Osteoblast (primary cell): ENCODE measurements at regions not wholly inside any gene's neighbourhood (a gene's known extent, or its start where the extent isn't known, plus 50 kb on each side); places are given as distances from the start of the nearest gene placed in this dataset.

Experiments
- DNase-seq: peaks from one replicate; pipeline ENCODE4 v3.0.0; 2011; ENCODE audit warnings: low spot score, mixed read lengths; ENCODE audit not compliant: insufficient read length; ENCODE audit errors: missing footprints
- H2AFZ ChIP-seq: 2 replicates; pipeline ENCODE4 v1.6.0; 2011; ENCODE audit warnings: mild to moderate bottlenecking, low read length
- H3K27ac ChIP-seq: 2 replicates; pipeline ENCODE4 v1.5.1; 2011; ENCODE audit warnings: mild to moderate bottlenecking, low read depth, low read length, moderate library complexity
- H3K27me3 ChIP-seq: 2 replicates; pipeline ENCODE4 v1.6.0; 2012; ENCODE audit warnings: mild to moderate bottlenecking, control low read depth, inconsistent platforms, low read length, moderate library complexity; ENCODE audit not compliant: insufficient read depth
- H3K36me3 ChIP-seq: 2 replicates; pipeline ENCODE4 v1.5.1; 2011; ENCODE audit warnings: mild to moderate bottlenecking, low read length, control low read depth, moderate library complexity; ENCODE audit not compliant: insufficient read depth
- H3K4me1 ChIP-seq: 2 replicates; pipeline ENCODE4 v1.5.1; 2011; ENCODE audit warnings: mild to moderate bottlenecking, low read length, control low read depth, moderate library complexity; ENCODE audit not compliant: insufficient read depth
- H3K4me2 ChIP-seq: 2 replicates; pipeline ENCODE4 v1.6.0; 2011; ENCODE audit warnings: mild to moderate bottlenecking, low read length; ENCODE audit not compliant: insufficient read depth
- H3K4me3 ChIP-seq: fragments of 200-600 bp; sonication (generic); 3 replicates; pipeline ENCODE4 v1.5.1; 2012; ENCODE audit warnings: mild to moderate bottlenecking, low read length, inconsistent platforms; ENCODE audit not compliant: insufficient read depth
- H3K79me2 ChIP-seq: 2 replicates; pipeline ENCODE4 v1.6.0; 2012; ENCODE audit warnings: mild to moderate bottlenecking, low read length, control low read depth, inconsistent platforms; ENCODE audit not compliant: insufficient read depth
- H3K9me3 ChIP-seq: 2 replicates; pipeline ENCODE4 v1.5.1; 2011; ENCODE audit warnings: low read depth, low read length, control low read depth
- H4K20me1 ChIP-seq: 2 replicates; pipeline ENCODE4 v1.6.0; 2012; ENCODE audit warnings: mild to moderate bottlenecking, low read length, control low read depth; ENCODE audit not compliant: insufficient read depth
- CTCF ChIP-seq: IDR thresholded peaks from 2 replicates; pipeline ENCODE4 v1.5.1; 2011; ENCODE audit warnings: mild to moderate bottlenecking, low read depth, low read length, moderate library complexity; ENCODE audit errors: extremely low read depth

GRCh38 chr11:92852946-92853345, 116.5 kb upstream of the MTNR1B start:
- no peaks in the 10 kb centered on the region for H4K20me1 ChIP-seq
- H3K9me3 ChIP-seq: no peaks in the 10 kb centered on the region
- no peak for DNase-seq
- no peaks in the 10 kb centered on the region for H3K27me3 ChIP-seq
- no peak overlapping the region for H3K4me3 ChIP-seq
- TF ChIP-seq CTCF: no peak
- H3K4me1 ChIP-seq: no peaks in the 10 kb centered on the region
- H3K27ac ChIP-seq: no peak overlapping the region
- no peak overlapping the region for H2AFZ ChIP-seq
- no peak overlapping the region for H3K4me2 ChIP-seq
- H3K79me2 ChIP-seq: no peaks in the 10 kb centered on the region
- H3K36me3 ChIP-seq: no peaks in the 10 kb centered on the region

- no peak for TF ChIP-seq CTCF
- Histone ChIP-seq H2AFZ (no peak overlapping the region), H3K36me3 (no peaks in the 10 kb centered on the region), H3K27me3 (no peaks in the 10 kb centered on the region), H3K79me2 (no peaks in the 10 kb centered on the region), H3K4me2 (no peak overlapping the region), H4K20me1 (no peaks in the 10 kb centered on the region), H3K4me3 (no peak overlapping the region), H3K27ac (no peak overlapping the region), H3K9me3 (no peaks in the 10 kb centered on the region), H3K4me1 (no peaks in the 10 kb centered on the region)
- no peak for DNase-seq
Observed at GRCh38 chr11:92854162-92854561, 115.3 kb upstream of the MTNR1B start.

GRCh38 chr11:92854952-92855351, 114.5 kb upstream of the MTNR1B start:
- Histone ChIP-seq H2AFZ (no peak overlapping the region), H4K20me1 (no peaks in the 10 kb centered on the region), H3K4me2 (no peak overlapping the region), H3K9me3 (no peaks in the 10 kb centered on the region), H3K27me3 (no peaks in the 10 kb centered on the region), H3K4me3 (no peak overlapping the region), H3K79me2 (no peaks in the 10 kb centered on the region), H3K4me1 (no peaks in the 10 kb centered on the region), H3K27ac (no peak overlapping the region), H3K36me3 (no peaks in the 10 kb centered on the region)
- TF ChIP-seq CTCF: no peak
- no peak for DNase-seq

GRCh38 chr11:92855607-92856405, 113.6 kb upstream of the MTNR1B start:
- no peaks in the 10 kb centered on the region for H3K27me3 ChIP-seq

More at GRCh38 chr11:92855607-92856405, 113.6 kb upstream of the MTNR1B start:
- Histone ChIP-seq H3K9me3 (no peaks in the 10 kb centered on the region), H3K79me2 (no peaks in the 10 kb centered on the region), H3K4me2 (no peak overlapping the region), H3K4me3 (no peak overlapping the region), H3K36me3 (no peaks in the 10 kb centered on the region), H4K20me1 (no peaks in the 10 kb centered on the region), H3K27ac (no peak overlapping the region), H2AFZ (no peak overlapping the region), H3K4me1 (no peaks in the 10 kb centered on the region)
- no peak for TF ChIP-seq CTCF
- no peak for DNase-seq
